K562 (cell line): ENCODE measurements at regions not wholly inside any gene's neighbourhood (a gene's known extent, or its start where the extent isn't known, plus 50 kb on each side); places are given as distances from the start of the nearest gene placed in this dataset.

Source experiments
- ATAC-seq: fragments of 200-7000 bp; cut with Tn5 transposase; 3 replicates; pipeline ENCODE4 v1.9.1; 2020; ENCODE audit warnings: moderate library complexity
- BruUV-seq: library from RNA; stranded (reverse); fragments of 400-500 nt; replicated peaks from 2 replicates; lab custom pipeline; 2021; lab: Mats Ljungman, UMichigan
- CTCF ChIA-PET: fragments of 300-600 bp; formaldehyde crosslinking; extraction: SDS; loops from one replicate; lab custom pipeline; 2021; ENCODE audit warnings: low intra/inter-chr PET ratio; lab: Yijun Ruan, JAX
- POLR2A ChIA-PET: fragments of 300-600, 350-650 bp; sonication (Branson Sonifier 250); formaldehyde crosslinking; extraction: SDS; loops from one replicate; lab custom pipeline; 2021; ENCODE audit warnings: antibody characterized with exemption, inconsistent platforms; lab: Yijun Ruan, JAX
- DNase-seq, 4 experiments: peaks; one replicate each; pipeline versions ENCODE4 v3.0.0 to v3.0.0-alpha.2; 2011 to 2018; ENCODE audit warnings: low spot score in 3 of 4, mixed read lengths in 3 of 4; ENCODE audit errors: extremely low read depth in 1 of 4
- FAIRE-seq: peaks from 2 replicates; lab custom pipeline; 2011; peaks lifted over from hg19 to GRCh38; lab: Jason Lieb, UNC
- H2AFZ ChIP-seq: 2 replicates; pipeline ENCODE4 v1.6.0; 2011; ENCODE audit warnings: low read depth, low read length, control low read depth, inconsistent platforms
- H3K27ac ChIP-seq: fragments of 200-600 bp; 3 replicates; pipeline ENCODE4 v1.8.0; 2011; ENCODE audit warnings: low read depth, mild to moderate bottlenecking, control low read depth, inconsistent platforms, low read length, moderate library complexity, mixed read lengths; ENCODE audit errors: extremely low read depth
- H3K27me3 ChIP-seq, 2 experiments: fragments of 300-600 bp in 1 of 2; 2 replicates in 1 of 2; 3 replicates in 1 of 2; pipeline versions ENCODE4 v1.6.0 to v1.8.0; 2011; ENCODE audit warnings: inconsistent platforms in 2 of 2, low read length in 2 of 2, mild to moderate bottlenecking in 1 of 2, mixed read lengths in 1 of 2, moderate library complexity in 1 of 2; ENCODE audit not compliant: control insufficient read depth in 2 of 2, insufficient read depth in 2 of 2
- H3K36me3 ChIP-seq: fragments of 300-600 bp; 3 replicates; pipeline ENCODE4 v1.8.0; 2011; ENCODE audit warnings: mild to moderate bottlenecking, low read length, inconsistent platforms; ENCODE audit not compliant: control insufficient read depth, insufficient read depth
- H3K4me1 ChIP-seq, 2 experiments: fragments of 200-600 bp in 1 of 2; replicated peaks in 1 of 2; 2 replicates in 1 of 2; 3 replicates in 1 of 2; pipeline versions ENCODE4 v1.5.1 to v1.8.0; 2011; ENCODE audit warnings: inconsistent platforms in 2 of 2, low read length in 2 of 2, mild to moderate bottlenecking in 1 of 2, mixed read lengths in 1 of 2, moderate library complexity in 1 of 2; ENCODE audit not compliant: control insufficient read depth in 2 of 2, insufficient read depth in 2 of 2
- H3K4me2 ChIP-seq: 2 replicates; pipeline ENCODE4 v1.6.1; 2011; ENCODE audit warnings: low read length, control low read depth, inconsistent platforms, mixed read lengths; ENCODE audit not compliant: insufficient read depth
- H3K4me3 ChIP-seq: fragments of 200-600 bp; sonication (generic), shearing (Covaris generic); 2 replicates; pipeline ENCODE4 v1.5.1; 2016; ENCODE audit warnings: control low read depth, inconsistent platforms
- H3K79me2 ChIP-seq: fragments of 200-600 bp; 3 replicates; pipeline ENCODE4 v1.8.0; 2011; ENCODE audit warnings: low read length, inconsistent platforms; ENCODE audit not compliant: control insufficient read depth, insufficient read depth
- H3K9ac ChIP-seq, 2 experiments: 2 replicates each; pipeline versions ENCODE4 v1.6.0 to v1.6.1; 2011; ENCODE audit warnings: low read depth in 2 of 2, low read length in 2 of 2, control low read depth in 1 of 2, inconsistent platforms in 1 of 2, mild to moderate bottlenecking in 1 of 2, mixed read lengths in 1 of 2; ENCODE audit not compliant: insufficient read depth in 1 of 2
- H3K9me1 ChIP-seq: one replicate; pipeline ENCODE4 v1.6.0; 2011; ENCODE audit warnings: inconsistent platforms, mild to moderate bottlenecking, low read length, moderate library complexity; ENCODE audit not compliant: control insufficient read depth, insufficient read depth
- H3K9me3 ChIP-seq: replicated peaks from 2 replicates; pipeline ENCODE4 v1.5.1; 2011; ENCODE audit warnings: low read depth, low read length, inconsistent platforms; ENCODE audit not compliant: control insufficient read depth, insufficient read depth
- H4K20me1 ChIP-seq: replicated peaks from 2 replicates; pipeline ENCODE4 v1.6.1; 2011; ENCODE audit warnings: low read length, inconsistent platforms, mixed read lengths; ENCODE audit not compliant: control insufficient read depth, insufficient read depth
- BRF1 ChIP-seq: IDR thresholded peaks from 3 replicates; pipeline ENCODE4 v1.6.1; 2011; ENCODE audit warnings: borderline replicate concordance, mild to moderate bottlenecking; ENCODE audit not compliant: insufficient read length; ENCODE audit errors: extremely low read depth
- GABPB2 ChIP-seq: fragments of 250-450 bp; sonication (Bioruptor Pico); conservative IDR thresholded peaks from 2 replicates; pipeline ENCODE4 v1.5.1; 2021; ENCODE audit warnings: mild to moderate bottlenecking
- JUN ChIP-seq, 2 experiments: sonication (generic) in 1 of 2; formaldehyde crosslinking in 1 of 2; IDR thresholded peaks; 2 replicates each; pipeline versions ENCODE4 v1.6.1 to v1.8.0; 2012 to 2022; ENCODE audit warnings: borderline replicate concordance in 2 of 2, mild to moderate bottlenecking in 2 of 2, improper control_type of control experiment in 1 of 2, low read depth in 1 of 2, low read length in 1 of 2, missing genetic modification reagents in 1 of 2
- SMARCA4 ChIP-seq: fragments of 450-650 bp; IDR thresholded peaks from 2 replicates; pipeline ENCODE4 v1.6.1; 2016
- SP1 ChIP-seq: sonication (generic); formaldehyde crosslinking; IDR thresholded peaks from 2 replicates; pipeline ENCODE4 v1.8.1; 2022; ENCODE audit warnings: mild to moderate bottlenecking, missing genetic modification reagents
- SRSF1 ChIP-seq: fragments of 200-400 bp; formaldehyde crosslinking; IDR thresholded peaks from 2 replicates; pipeline ENCODE4 v1.6.1; 2017; ENCODE audit warnings: mild to moderate bottlenecking, low read depth, low read length, moderate library complexity
- TAF15 ChIP-seq: fragments of 200-400 bp; formaldehyde crosslinking; IDR thresholded peaks from 2 replicates; pipeline ENCODE4 v1.6.1; 2017; ENCODE audit warnings: mild to moderate bottlenecking, low read depth, low read length, moderate library complexity
- TFE3 ChIP-seq: fragments of 450-650 bp; formaldehyde crosslinking; IDR thresholded peaks from 2 replicates; pipeline ENCODE4 v1.4.0; 2020; ENCODE audit warnings: mild to moderate bottlenecking, mixed read lengths
- ZNF639 ChIP-seq, 2 experiments: fragments of 200-800 bp in 1 of 2; sonication (Bioruptor generic) in 1 of 2; sonication (generic) in 1 of 2; formaldehyde crosslinking in 1 of 2; IDR thresholded peaks in 1 of 2; conservative IDR thresholded peaks in 1 of 2; 2 replicates each; pipeline versions ENCODE4 v1.5.0 to v1.6.1; 2016 to 2020; ENCODE audit warnings: missing compliant biosample characterization in 1 of 2, missing genetic modification characterization in 1 of 2, missing genetic modification reagents in 1 of 2
- WGBS: fragments of 100-300 bp; shearing (Covaris generic); methylation state at CpG from one replicate; pipeline ENCODE4 v1.1.6; 2016; ENCODE audit warnings: low coverage, mixed read lengths; ENCODE audit not compliant: insufficient coverage; ENCODE audit errors: missing lambda C conversion rate; 5-methylcytosine and 5-hydroxymethylcytosine counted together
- in situ Hi-C: fragments of 300-500 bp; cut with MboI; formaldehyde crosslinking; loops from 4 replicates; pipeline ENCODE4 v1.15.0; 2018; ENCODE audit warnings: inconsistent platforms, mixed read lengths
- intact Hi-C: fragments of 100-400 bp; cut with micrococcal nuclease; formaldehyde crosslinking; loops from 2 replicates; pipeline ENCODE4 v1.14.2; 2022

GRCh38 chr3:106877627-106878026 is 499.6 kb upstream of the CCDC54 start (continued):
- no peak for TF ChIP-seq SP1 (CRISPR knock-in tag)
- TF ChIP-seq SMARCA4: no peak
- no peak for TF ChIP-seq JUN (IDR thresholded peaks at IDR 0.05; ENCODE audit: borderline replicate concordance, low read depth, low read length)
- TF ChIP-seq JUN (CRISPR knock-in tag; IDR thresholded peaks at IDR 0.05; ENCODE audit: borderline replicate concordance): no peak

- in situ Hi-C loops: no loop called here
- H3K4me2 ChIP-seq: no peak overlapping the region
- no peaks in the 10 kb centered on the region for H3K27me3 ChIP-seq
- no peak for FAIRE-seq
- BruUV-seq: no TSS peak
- TF ChIP-seq TAF15: no peak
- TF ChIP-seq SRSF1: no peak
- no peak for TF ChIP-seq ZNF639 (CRISPR knock-in tag; conservative IDR thresholded peaks at IDR 0.05 in 1 of 2, IDR thresholded peaks at IDR 0.05 in 1 of 2)
- TF ChIP-seq TFE3 (CRISPR knock-in tag): no peak
- TF ChIP-seq GABPB2 (CRISPR knock-in tag): no peak
- no peak for TF ChIP-seq BRF1
- TF ChIP-seq, all 486 proteins: peak for 0
- no peak for ATAC-seq
- H3K9ac ChIP-seq: no peak overlapping the region
- DNase-seq: no peak
- 0% methylated on average over 1 of the region's 1 CpG for WGBS
- H3K27ac ChIP-seq: no peak overlapping the region
- no peak overlapping the region for H3K4me3 ChIP-seq
- no peak overlapping the region for H2AFZ ChIP-seq
- no peaks in the 10 kb centered on the region for H3K79me2 ChIP-seq
- H3K9me1 ChIP-seq: no peaks in the 10 kb centered on the region
- ChIA-PET POLR2A (no interaction called here), CTCF (no interaction called here)
- intact Hi-C loops: no loop called here
- H3K4me1 ChIP-seq: no peaks in the 10 kb centered on the region
- H3K9me3 ChIP-seq: no peaks in the 10 kb centered on the region
- no peaks in the 10 kb centered on the region for H4K20me1 ChIP-seq
- H3K36me3 ChIP-seq: no peaks in the 10 kb centered on the region
Measured at GRCh38 chr3:106880206-106880605, 497.0 kb upstream of the CCDC54 start.
